Pancreas (tissue), 10 donors: ENCODE measurements at regions not wholly inside any gene's neighbourhood (a gene's known extent, or its start where the extent isn't known, plus 50 kb on each side); places are given as distances from the start of the nearest gene placed in this dataset.

ENCODE experiments used
- ATAC-seq, 4 donors: fragments of 200-7000 bp; cut with Tn5 transposase; one replicate each; pipeline versions ENCODE4 v1.8.0 to v1.9.1; 2020; ENCODE audit warnings: mild to moderate bottlenecking in 4 of 4, moderate library complexity in 4 of 4
- DNase-seq, 6 donors: peaks; one replicate each; pipeline ENCODE4 v3.0.0-alpha.2; 2020
- FAIRE-seq: peaks from 2 replicates; lab custom pipeline; 2012; peaks lifted over from hg19 to GRCh38; lab: Jason Lieb, UNC
- H3K27ac ChIP-seq, 4 donors: fragments of 200-600 bp; sonication (generic); 1 replicate in 3 of 4; 2 replicates in 1 of 4; pipeline versions ENCODE4 v1.5.0 to v1.8.0; 2020
- H3K27me3 ChIP-seq, 4 donors: fragments of 200-600 bp; one replicate each; pipeline ENCODE4 v1.8.0; 2021
- H3K36me3 ChIP-seq, 3 donors: fragments of 200-600 bp; sonication (generic) in 1 of 3; one replicate each; pipeline versions ENCODE4 v1.5.0 to v1.8.0; 2020 to 2021
- H3K4me1 ChIP-seq, 3 donors: fragments of 200-600 bp; one replicate each; pipeline ENCODE4 v1.8.0; 2021
- H3K4me3 ChIP-seq, 4 donors: fragments of 200-600 bp; sonication (generic) in 2 of 4; one replicate each; pipeline versions ENCODE4 v1.5.0 to v1.8.0; 2020 to 2021
- H3K9me3 ChIP-seq, 4 donors: fragments of 200-600 bp; one replicate each; pipeline ENCODE4 v1.8.0; 2021
- WGBS, 2 donors: extraction: QIAGEN DNeasy Blood & Tissue Kit; methylation state at CpG; one replicate each; pipeline ENCODE4 v1.1.7; 2013; 5-methylcytosine and 5-hydroxymethylcytosine counted together
- intact Hi-C, 3 donors: fragments of 100-400 bp; cut with DNase I; formaldehyde crosslinking; loops; one replicate each; pipeline versions ENCODE4 v1.11.1 to v1.14.2; 2022
- TF ChIP-seq, protein P1 (sequence below), 4 donors: fragments of 200-600 bp; sonication (generic) in 3 of 4; IDR thresholded peaks; one replicate each; pipeline versions ENCODE4 v1.5.0 to v1.8.0; 2021; ENCODE audit warnings: antibody characterized with exemption in 4 of 4
- donor health status: healthy with polysubstance abuse.
- donor health status: DM: no; HTN: no; CAD: no; lungs with moderate emphysema.
- donor health status: DM: no; HTN: no; CAD: no.
- donor health status: control.
- donor health status: control.
- donor health status: Bipolar disorder and iron deficiency.
- donor health status: DM: yes; HTN: yes; CAD: no.
- donor health status: DM: no; HTN: no; CAD: no.
- donor health status: DM: no; HTN: no; CAD: no.
- donor health status: DM: yes; HTN: yes; CAD: no.

DNA sequence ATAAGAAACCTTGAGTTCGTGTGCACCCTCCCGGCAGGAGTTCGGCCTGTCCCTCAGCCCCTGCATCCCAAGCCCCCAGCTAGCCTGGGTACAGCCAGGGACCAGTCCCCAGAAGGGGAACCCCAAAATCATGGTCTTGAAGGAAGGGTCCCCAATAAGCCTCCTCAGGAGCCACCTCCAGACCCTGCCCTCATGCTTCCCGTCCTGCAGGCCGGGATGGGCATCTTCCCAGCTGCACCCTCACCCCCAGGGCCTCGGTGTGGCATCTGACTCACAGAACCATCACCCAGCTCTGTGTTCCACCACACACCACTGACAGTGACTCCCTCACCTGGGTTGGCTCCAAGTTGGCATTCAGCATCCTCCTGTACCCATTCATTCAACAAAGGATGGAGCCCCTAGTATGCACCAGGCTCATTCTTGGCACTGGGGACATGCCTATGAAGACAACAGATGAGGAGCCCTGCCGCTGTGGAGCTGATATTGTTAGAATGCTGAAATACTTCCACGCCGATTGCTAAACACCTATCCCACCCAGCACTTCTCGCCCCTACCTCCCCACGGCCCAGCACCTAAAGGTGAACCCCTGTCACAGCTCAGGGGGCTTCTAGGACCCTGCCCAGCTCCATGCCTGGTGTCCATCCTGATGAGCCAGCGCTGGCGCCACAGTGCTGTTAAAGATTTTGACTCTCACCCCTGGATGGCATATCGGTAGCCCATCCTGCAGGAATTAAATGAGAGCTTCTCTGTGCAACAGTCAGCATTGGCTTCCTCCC is 77.8 kb downstream of the BUD13 start:
- ATAC-seq (no peak), DNase-seq (peak in 1 of 6 donors; percentile 36), FAIRE-seq (no peak)
- no peaks in the 10 kb centered on the region for H3K4me1 ChIP-seq
- 81 to 84% methylated on average over 14 of the region's 14 CpGs for WGBS, 2 donors
- no peaks in the 10 kb centered on the region for H3K9me3 ChIP-seq
- no peak overlapping the region for H3K4me3 ChIP-seq
- H3K36me3 ChIP-seq, result no peaks in the 10 kb centered on the region
- intact Hi-C loops, result no loop called here
- H3K27me3 ChIP-seq, result no peaks in the 10 kb centered on the region
- H3K27ac ChIP-seq, result no peak overlapping the region
- TF ChIP-seq, protein P1, sequence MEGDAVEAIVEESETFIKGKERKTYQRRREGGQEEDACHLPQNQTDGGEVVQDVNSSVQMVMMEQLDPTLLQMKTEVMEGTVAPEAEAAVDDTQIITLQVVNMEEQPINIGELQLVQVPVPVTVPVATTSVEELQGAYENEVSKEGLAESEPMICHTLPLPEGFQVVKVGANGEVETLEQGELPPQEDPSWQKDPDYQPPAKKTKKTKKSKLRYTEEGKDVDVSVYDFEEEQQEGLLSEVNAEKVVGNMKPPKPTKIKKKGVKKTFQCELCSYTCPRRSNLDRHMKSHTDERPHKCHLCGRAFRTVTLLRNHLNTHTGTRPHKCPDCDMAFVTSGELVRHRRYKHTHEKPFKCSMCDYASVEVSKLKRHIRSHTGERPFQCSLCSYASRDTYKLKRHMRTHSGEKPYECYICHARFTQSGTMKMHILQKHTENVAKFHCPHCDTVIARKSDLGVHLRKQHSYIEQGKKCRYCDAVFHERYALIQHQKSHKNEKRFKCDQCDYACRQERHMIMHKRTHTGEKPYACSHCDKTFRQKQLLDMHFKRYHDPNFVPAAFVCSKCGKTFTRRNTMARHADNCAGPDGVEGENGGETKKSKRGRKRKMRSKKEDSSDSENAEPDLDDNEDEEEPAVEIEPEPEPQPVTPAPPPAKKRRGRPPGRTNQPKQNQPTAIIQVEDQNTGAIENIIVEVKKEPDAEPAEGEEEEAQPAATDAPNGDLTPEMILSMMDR (IDR thresholded peaks at IDR 0.05), result no peak

DNA sequence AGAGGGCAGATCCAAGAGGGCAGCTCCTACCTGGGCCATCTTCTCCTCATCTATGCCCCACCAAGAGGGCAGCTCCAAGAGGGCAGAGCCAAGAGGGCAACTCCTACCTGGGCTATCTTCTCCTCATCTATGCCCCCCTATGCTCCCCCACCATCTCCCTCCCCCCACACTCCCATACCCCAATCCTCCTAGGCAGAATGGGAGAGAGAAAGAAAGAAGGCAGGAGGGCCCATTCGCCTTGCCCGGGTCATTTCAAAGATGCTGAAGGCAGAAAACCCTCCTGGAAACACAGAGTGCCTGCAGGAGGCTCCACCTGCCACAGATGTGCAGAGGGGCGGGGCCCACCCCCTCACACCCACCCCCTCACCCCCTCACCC is 78.5 kb downstream of the BUD13 start:
- 51 to 74% methylated on average over 3 of the region's 3 CpGs for WGBS, 2 donors
- TF ChIP-seq, protein P1 (IDR thresholded peaks at IDR 0.05), result no peak
- intact Hi-C loops, result no loop called here
- no peak overlapping the region for H3K4me3 ChIP-seq
- peak in 1 of 6 donors; percentile 20 for DNase-seq
- ATAC-seq, result no peak
- H3K4me1 ChIP-seq, result no peaks in the 10 kb centered on the region
- H3K9me3 ChIP-seq, result no peaks in the 10 kb centered on the region
- FAIRE-seq, result no peak
- no peaks in the 10 kb centered on the region for H3K36me3 ChIP-seq
- H3K27me3 ChIP-seq, result no peaks in the 10 kb centered on the region
- peak overlapping the region in 2 of 4 donors; percentile 23 to 52 for H3K27ac ChIP-seq

DNA sequence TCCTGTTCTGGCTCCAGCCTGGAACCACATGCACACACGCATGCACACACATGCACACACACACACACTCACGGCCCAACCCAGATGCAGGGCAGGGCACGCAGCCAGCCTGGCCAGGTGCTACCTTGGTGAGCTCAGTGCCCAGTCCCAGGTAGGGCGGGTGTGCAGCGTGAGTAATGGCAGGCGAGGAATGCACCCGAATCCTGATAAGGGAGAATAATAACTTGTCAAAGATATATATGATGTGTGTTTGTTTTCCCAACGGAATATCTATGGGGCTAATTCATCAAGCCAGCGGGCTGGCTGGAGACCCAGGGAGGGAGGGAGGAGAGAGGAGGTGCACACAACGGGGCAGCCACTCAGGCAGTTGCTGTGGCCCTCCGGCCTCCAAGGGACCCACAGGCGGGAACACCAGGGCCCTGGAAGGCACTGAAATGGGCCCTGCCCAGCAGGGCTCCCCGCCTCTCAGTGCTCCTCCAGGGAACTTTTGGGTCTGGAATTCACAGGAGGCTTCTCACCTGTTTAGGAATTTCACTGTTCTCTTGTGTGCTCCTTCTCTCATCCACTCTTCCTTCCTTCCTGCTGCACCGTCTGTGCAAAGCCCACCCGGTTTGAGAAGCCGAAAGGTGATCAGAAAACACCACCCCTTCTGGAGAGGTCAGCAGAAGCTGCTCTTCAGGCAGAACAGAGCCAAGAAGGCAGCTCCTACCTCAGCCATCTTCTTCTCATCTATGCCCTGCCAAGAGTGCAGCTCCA is 79.0 kb downstream of the BUD13 start:
- FAIRE-seq, result no peak
- peak; percentile 74 to 88 (median 84) for ATAC-seq
- 23 to 28% methylated on average over 16 of the region's 16 CpGs for WGBS, 2 donors
- TF ChIP-seq, protein P1 (IDR thresholded peaks at IDR 0.05), result no peak
- H3K36me3 ChIP-seq, result no peaks in the 10 kb centered on the region
- DNase-seq, result peak; percentile 60 to 90 (median 76)
- H3K4me1 ChIP-seq, result no peaks in the 10 kb centered on the region
- intact Hi-C loops, result no loop called here
- H3K9me3 ChIP-seq, result no peaks in the 10 kb centered on the region
- H3K27ac ChIP-seq, result peak overlapping the region; percentile 9 to 52 (median 26)
- no peaks in the 10 kb centered on the region for H3K27me3 ChIP-seq
- no peak overlapping the region for H3K4me3 ChIP-seq

DNA sequence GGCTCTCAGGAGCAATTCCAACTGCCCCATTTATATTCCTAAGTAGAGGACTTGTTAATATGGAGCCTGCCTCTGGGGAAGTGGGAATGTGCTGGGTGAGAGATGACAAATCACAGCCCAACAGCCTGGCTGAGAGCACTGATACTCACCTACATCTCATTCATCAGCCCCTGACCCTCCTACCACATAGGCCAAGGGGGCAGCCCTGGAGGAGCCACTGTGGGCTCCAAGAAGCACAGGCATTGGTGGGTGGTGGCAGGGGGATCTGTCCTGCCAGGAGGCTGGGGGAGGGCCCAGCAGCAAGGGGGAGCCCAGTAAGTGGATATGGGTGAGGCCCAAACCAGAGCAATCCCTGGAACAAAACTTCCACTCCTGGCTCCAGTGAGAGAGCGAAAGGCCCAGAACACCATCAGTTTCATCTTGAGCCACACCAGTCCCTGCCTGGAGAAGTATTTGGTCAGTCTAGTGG is 79.7 kb downstream of the BUD13 start:
- no peaks in the 10 kb centered on the region for H3K27me3 ChIP-seq
- FAIRE-seq (no peak), DNase-seq (peak in 1 of 6 donors; percentile 43), ATAC-seq (peak in 1 of 4 donors; percentile 1)
- intact Hi-C loops, result no loop called here
- H3K4me1 ChIP-seq, result no peaks in the 10 kb centered on the region
- WGBS, 2 donors, result 97 to 100% methylated on average over 1 of the region's 1 CpG
- H3K9me3 ChIP-seq, result no peaks in the 10 kb centered on the region
- no peaks in the 10 kb centered on the region for H3K36me3 ChIP-seq
- H3K27ac ChIP-seq, result peak overlapping the region in 3 of 4 donors; percentile 9 to 53 (median 28)
- TF ChIP-seq, protein P1 (IDR thresholded peaks at IDR 0.05), result no peak
- no peak overlapping the region for H3K4me3 ChIP-seq
